ENCODE measurements at regions not wholly inside any gene's neighbourhood (a gene's known extent, or its start where the extent isn't known, plus 50 kb on each side); places are given as distances from the start of the nearest gene placed in this dataset.

DNA sequence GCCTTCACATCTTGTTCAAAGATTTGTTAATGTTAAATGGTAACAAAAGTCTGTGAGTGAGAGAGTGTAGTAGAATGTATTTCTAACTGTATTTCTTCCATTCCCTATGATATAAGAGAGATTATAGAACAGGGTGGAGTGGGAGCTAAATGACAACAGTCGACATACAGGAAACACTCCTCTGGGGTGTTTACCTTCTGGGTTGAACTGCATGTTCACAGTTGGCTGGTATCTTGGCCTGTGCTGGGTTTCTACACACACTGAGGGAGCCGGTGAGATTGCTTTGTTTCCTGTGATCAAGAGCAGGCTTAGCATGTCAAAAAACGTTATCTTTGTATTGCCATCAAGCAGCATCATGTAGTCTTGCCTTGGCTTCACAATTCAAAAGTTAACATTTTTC is 274.3 kb upstream of the FAR2 start:
- TF ChIP-seq CTCF (IDR thresholded peaks at IDR 0.05) = no peak
- TF ChIP-seq POLR2A (IDR thresholded peaks at IDR 0.05) = no peak

All from prostate gland (tissue), 2 donors.